ENCODE measurements at regions not wholly inside any gene's neighbourhood (a gene's known extent, or its start where the extent isn't known, plus 50 kb on each side); places are given as distances from the start of the nearest gene placed in this dataset.

DNA sequence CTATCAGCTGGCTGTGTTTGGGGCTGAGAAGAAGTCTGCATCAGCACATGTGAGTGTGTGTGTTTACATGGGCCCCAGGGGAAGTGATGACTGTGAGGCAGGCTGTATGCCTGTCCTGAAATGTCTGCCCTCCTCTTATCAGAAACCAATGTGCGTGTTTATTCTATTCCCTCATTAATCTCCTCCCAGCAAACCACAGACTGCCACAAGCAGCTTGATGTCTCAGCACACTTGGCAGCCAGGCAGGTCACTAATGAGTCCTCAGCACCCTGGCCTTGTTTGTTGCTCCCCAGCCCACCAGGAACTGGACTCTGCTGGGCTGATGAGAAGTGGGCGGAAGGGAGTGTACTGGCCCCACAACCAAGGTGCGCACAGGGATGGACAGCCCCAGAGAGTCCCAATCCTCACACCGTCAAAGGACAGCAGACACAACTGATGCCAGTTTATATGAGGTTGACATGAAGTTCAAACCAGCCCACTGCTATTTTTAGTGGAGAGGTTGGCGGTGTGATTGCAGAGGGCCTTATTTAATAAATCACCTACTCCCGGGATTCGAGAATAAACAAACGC is 225.8 kb downstream of the ETS1 start:
- DNase-seq, result no peak

DNA sequence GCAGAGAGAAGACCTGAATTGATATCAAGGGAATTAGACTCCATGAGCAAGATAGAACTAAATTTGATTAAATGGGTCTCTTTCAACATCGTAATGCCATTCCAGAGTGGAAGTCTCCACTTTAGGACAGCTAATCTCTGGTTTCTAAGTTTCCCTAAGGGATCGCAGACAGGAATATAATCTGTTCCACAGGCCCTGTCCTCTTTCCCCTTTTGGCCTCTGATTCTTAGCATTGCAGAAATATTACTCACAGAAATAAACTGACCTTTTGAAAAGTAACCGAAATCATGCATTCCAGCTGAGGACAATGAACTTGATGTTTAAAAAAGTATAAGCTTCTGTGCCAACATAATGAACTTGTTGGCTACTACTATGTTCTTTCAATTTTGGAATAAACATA is 227.8 kb downstream of the ETS1 start:
- DNase-seq, result no peak

DNA sequence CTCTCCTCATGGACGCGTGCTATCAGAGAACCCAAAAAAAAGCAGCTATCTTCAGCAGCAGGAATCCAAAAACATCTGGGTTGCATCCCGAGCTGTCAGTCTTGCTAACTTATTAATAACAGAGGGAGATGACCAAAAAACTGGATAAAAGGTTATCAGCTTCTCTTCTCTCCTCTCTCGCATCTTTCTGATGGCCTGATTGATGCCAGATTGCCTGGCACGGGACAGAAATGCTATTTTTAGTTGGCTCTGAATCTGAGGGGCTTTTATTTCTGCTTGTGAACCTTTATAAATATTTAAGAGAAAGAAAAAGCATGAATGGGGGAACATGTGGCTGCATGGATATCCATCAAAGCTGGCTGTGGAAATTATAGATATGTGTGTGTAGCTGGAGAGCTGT is 230.3 kb downstream of the ETS1 start:
- DNase-seq, result no peak

DNA sequence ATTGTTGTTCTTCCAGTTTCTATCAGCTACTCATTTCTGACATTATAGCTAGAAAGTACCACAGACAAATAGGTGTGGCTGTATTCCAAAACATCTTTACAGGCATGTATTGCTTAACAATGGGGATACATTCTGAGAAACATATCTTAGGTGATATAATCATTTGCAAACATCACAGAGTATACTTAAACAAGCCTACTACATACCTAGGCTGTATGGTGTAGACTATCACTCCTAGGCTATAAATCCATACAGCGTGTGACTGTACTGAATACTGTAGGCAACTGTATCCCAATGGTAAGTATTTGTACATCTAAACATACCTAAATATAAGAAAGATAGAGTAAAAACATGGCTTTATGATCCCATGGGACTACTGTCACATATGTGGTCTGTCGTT is 231.8 kb downstream of the ETS1 start:
- DNase-seq, result no peak

DNA sequence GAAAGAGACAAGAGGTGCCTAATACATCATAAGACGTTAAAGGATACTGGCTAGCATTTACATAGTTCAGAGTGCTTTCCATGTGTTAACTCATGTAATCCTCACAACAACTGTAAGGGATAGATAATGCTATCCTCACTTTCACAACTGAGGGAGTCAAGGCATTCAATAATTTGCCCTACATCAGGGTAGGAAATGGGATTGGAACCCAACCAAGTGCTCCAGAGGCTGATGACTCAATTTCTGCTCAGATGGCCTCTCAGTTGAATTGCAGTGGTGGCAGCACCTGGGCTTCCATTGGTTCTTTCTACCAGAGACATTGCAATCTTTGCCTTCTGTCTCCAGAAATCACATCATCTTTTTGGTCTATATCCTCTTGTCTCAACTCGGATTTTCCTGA is 232.9 kb downstream of the ETS1 start:
- no peak for DNase-seq

DNA sequence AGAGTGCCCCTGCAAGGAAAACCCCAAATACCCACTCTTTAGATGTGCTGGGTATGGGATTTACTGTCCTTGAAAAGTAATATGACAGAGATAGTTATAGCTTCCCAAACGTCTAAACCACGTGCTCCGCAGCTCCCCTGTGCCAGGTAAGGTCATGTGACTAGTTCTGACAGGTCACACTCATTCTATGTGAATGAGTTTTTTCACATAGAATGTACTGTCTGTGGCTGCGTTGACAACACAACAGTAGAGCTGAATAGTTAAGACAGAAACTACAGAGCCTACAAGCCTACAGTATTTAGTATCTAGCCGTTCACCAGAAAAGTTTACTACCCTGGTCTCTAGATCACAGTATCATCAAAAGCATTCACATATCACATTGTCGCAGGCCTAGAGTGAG is 236.2 kb downstream of the ETS1 start:
- no peak for DNase-seq

DNA sequence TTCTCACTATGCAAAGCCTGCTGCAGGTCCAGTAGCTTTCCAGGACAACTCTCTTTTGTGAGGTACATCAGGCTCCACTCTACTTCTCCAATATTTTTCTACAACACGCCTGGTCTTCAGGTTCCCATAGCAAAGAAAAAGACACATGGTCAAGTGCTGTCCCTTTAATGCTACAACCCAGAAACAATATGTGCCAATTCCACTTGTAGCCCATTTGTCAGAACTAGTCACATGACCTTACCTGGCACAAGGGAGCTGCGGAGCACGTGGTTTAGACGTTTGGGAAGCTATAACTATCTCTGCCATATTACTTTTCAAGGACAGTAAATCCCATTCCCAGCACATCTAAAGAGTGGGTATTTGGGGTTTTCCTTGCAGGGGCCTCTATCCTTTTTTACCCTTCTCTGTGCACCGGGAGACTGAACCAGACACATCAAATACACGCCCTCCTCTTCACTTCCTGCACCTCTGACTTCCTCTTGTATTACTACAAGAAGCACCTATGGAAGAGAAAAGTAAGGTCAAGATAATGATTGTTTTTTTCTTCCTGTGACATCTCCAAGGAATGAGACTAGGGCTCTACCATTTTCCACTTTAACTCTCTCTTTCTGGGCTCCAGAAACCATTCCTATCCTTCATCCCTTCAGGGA is 237.6 kb downstream of the ETS1 start:
- DNase-seq, result no peak

DNA sequence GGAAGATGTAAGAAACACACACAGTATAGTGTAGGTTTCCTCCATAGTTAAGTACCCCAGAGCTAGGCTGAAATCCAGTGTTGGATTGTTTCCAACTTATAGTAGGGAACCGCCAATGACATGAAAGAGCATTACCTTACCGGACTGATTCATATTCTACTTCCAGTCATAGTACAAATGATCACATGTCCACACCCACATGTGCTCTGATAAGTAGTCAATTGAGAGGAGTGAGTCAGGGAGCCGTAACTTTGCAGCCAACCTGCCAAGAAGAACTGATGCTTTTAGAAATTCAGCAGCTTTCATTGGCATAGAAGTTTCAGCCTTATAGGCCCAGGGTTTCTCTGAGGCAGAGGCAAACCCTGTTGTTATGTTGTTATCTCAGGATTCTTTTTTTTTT is 240.6 kb downstream of the ETS1 start:
- DNase-seq, result no peak

DNA sequence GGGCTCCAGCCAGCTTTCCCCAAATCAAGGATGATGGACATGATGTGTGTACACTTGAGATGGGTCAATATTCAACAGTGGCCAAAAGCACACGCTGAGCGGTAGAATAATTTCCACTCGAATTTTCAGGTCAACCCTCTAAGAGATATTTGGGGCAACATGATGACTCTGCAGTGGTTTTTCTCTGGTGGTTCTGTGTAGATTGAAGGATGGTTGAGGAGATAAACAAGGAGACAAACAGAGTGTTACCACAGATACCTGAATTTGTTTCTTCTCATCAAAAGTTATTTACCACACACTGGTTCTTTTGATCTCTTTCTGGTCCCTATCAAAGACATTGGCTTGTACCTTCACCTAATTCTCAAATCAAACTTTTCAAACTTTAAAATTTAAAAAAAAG is 242.0 kb downstream of the ETS1 start:
- DNase-seq, result no peak

DNA sequence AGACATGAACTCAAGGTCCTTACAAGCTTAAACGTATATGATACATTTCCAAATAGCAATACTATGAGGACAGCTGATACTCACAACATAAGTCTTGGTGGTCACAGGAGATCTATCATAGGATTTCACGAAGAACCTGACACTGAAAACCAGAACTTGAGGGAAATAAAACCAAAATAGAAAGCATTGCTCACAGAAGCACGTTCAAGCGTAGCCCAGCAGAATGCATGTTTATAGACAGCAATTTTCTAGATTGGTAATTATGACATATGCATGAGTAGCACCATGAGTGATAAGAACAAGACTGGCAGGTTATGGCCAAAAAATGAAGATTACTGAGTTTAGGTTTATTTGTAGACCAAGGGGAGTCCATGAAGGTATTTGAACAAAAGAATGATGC is 243.5 kb downstream of the ETS1 start:
- no peak for DNase-seq

DNA sequence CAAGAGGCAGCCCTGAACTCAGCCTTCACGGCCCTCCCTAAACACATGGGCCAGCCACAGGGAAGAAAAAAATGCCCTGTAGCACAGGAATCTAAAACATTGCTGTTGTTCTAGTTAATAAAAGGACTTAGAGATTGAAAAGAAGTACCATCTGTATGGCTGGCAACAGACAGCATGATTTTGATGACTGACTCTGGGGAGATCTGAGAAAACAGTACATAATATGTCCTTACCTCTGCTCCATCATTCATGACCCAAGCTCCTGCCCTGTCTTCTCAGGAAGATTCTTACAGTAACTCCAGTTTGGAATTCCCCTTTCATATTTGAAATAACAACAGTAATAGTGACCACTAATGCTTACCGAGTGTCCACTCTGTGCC is 244.2 kb downstream of the ETS1 start:
- DNase-seq, result no peak

DNA sequence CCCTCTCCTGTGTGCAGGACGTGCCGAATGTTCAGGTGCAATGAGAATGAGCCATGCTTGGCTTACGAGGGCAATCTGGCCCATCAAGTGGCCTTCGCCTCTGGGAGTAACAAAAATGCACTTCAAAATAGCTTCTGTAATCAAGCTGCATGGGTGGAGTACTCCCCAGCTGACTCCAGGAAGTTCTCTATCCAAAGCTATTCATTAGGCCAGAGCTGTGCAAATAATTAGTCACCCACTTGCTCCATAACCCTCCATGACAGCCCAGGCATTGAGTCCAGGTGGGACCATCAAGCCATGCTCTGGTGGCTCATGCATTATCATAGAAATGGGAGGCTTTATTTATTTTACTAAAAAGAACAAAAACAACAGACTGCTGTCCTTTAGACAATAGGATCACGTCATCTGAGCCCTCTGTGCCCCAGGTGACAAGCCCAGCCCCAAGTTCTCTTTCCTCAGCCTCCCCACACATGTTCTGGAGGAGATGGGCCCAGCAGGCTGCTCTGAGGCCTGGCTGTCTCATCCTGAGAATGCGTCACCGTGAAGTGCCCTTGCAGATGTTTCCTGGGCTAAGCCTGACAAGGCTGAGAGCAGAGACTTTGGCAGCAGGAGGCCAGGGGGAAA is 244.7 kb downstream of the ETS1 start:
- peak; percentile 86 for DNase-seq

DNA sequence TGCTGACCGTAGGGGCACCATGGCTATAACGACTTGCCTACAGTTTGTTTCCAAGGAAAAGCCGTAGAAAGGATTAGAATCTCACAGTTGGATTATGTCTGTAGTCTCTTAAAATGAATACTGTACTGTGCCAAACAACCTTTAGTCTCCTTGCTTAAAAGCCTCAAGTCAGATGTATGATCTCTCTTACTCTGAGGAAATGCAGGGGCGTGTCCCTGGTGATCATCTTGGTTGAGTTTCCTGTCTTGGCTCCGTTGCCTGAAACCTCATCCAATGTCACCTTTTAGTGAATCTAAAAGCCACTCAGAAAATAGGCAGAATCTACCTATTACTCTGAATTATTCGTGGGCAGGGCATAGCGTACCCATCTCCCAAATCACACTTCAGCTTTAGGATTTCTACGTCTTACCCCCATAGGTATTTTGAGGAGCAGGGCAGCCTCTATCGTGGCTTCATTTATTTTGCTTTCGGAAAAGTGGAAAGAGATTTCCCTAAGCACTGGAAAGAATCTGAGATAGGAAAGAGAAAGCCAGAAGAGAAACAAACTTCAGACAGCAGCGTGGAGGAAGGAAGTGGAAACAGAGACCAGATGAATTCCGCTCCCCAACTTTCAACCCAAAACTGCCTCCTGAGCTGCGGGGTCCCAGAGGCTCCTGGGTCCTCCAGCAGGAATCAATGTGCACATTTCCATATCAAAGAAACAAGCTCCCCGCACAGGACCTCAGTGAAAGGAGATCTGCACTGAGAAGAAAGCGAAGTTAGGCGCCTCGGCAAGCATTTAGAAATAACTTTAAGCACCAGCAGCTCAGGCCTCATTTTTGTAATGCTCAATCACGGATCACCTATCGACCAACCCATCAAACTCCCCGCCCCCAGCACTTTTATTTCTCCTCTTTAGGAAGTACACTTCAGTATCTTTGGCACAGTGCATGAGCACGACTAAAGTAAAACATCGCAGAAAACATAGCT is 245.8 kb downstream of the ETS1 start:
- no peak for DNase-seq

DNA sequence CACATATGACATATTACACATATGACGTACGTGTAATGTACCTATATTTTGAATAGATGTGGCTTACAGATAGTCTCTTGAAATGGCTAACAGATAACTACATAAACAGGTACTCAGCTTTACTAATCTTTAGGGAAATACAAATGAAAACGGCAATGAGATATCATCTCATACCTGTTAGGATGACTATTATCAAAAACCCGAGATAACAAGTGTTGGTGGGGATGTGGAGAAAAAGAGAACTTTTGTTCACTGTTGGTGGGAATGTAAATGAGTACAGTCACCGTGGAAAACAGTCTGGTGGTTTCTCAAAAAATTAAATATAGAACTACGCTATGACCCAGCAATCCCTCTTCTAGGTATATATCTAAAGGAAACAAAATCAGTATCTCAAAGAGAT is 247.6 kb downstream of the ETS1 start:
- DNase-seq, result no peak

DNA sequence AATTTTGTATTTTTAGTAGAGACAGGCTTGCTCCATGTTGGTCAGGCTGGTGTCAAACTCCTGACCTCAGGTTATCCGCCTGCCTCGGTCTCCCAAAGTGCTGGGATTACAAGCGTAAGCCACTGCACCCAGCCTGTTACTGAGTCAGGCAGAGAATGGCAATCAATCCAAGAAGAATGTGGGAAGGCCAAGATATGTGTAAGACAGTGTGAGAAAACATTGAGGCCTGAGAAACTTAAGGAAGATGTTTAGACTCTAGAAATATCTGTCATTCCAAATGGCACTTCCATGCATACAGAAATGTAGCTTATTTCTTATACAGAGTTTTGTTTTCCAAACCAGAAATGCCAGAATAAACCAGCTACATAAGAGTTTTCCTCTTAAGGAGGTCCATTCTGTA is 248.5 kb downstream of the ETS1 start:
- DNase-seq, result no peak

DNA sequence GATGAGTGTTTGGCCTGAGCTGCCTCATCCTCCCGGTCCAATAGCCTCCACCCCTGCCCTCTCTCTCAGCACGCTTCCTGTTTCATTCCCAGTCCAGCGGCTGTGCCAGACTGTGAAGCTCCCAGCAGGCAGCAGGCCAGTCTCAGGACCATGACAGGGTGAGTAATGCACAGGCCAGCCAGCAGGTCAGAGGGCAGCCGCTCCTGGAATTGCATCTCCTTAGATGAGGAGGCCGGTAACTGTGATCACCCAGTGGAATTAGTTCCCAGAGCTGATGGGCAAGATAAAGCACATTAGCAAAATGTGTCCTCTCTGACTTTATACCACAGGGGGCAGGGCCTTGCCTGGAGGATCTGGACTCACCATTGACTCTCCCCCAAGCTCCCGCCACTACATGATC is 251.2 kb downstream of the ETS1 start:
- no peak for DNase-seq

DNA sequence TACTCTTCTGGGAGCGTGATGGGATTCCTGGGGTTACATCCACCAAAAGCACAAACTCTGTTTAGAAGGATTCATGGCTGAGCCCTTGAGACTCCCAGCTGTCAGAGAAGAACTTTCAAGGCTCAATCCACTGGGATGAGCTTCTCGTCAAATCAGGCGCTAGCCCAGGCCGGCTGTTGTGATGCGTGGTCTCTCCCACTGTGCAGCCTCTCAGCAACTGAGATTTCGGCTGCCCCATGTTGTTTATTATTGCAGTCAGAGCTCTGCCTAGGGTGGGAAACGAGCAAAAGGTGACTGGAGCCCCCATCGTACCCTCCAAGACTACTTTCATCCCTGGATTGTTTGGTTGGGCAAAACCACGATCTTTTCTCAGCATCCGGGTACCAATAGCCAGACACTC is 251.6 kb downstream of the ETS1 start:
- DNase-seq, result no peak

DNA sequence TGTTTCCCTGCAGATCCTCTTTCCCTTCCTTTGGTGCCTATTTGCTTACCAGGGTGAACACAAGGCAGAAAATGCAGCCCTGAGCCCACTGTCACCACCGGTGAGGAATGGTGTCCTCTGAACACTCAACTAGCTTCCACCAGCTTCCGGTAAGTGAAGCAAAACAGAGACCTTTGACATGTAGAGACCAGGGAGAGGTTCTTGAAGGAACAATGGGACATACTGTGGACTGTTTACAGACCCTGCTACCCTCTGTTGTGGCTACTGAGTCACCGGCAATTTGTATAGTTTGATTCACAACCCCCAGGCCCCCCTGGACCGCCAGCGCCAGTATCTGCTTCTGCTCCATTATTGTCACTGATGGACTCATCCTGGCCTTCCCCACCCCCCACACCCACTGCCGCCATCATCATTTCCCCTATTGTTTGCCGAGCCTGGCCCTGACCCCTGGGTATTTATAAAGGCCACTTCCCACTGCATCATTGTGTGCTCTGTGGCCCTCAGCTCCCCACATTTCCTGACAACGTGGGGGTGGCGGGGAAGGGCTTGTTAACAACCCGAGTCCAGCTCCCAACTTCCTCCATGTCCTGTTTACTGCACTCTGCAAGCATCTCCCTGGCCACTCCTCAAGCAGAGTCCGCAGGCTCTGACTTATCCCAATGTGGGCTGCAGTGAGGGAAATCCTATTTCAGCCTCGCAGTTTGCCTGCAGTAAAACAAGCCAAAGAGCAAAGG is 252.9 kb downstream of the ETS1 start:
- no peak for DNase-seq

DNA sequence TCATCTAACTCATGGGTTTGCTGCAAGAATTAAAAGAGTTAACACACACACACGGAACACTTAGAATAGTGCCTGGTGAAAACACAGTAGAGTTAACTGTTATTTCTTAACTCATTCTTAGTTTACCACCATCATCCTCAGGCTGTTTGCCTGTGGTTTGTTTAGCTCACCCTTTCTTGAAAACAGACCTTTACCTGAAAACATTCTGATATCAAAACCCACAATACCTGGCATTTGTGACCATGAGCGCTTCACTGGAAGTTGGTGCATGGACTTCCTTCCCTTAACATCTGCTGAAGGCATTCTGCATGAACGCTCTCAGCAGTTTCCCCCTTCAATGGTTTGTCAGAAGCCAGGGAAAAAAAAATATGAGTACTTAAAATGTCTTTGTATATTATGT is 256.0 kb downstream of the ETS1 start:
- DNase-seq, result no peak

DNA sequence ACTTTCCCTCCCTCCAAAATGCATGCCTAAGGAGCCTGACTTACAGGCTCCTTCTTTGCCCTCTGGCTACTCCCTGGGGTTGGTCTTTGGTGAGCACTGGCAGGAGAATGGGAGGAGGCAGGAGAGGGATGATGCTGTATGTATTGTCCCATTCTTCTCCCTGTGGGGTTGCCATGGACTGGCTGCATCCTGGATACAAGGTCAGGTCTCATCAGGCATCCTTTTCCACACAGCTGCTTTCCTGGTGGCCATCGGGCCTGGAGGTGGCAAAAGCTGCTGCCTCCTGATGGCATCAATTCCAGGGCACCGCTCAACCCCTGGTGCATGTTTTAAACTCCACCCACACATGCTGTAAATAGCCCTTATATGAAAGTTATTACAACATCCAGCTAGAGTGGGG is 257.2 kb downstream of the ETS1 start:
- no peak for DNase-seq

DNA sequence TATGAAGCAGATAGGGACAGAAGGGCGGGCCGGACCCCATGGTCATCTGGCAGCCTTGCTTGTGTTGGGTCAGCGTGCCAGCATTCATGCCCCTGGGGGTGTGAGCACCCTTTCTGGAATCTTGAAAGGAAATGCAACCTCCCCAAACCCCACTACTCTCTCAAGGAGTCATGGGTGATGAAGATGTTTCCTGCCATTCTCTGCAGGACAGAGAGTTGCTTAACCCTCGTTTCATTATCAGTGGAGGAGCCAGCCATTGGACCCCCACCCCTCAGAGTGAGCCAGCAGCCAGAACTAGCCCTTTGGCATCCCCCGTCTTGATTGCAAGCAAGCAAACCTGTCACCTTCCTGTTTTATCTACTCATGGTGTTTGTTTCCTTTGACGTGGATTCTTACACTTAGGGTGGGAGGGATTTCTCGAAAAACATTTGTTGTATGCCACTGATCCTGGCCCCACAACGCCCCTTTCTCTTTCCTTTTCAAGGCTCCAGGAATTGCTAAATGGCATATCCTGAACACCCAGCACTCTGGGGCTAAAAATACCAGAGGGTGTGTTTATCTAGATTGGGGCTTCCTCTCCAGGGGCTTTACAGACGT is 258.3 kb downstream of the ETS1 start:
- DNase-seq, result no peak

DNA sequence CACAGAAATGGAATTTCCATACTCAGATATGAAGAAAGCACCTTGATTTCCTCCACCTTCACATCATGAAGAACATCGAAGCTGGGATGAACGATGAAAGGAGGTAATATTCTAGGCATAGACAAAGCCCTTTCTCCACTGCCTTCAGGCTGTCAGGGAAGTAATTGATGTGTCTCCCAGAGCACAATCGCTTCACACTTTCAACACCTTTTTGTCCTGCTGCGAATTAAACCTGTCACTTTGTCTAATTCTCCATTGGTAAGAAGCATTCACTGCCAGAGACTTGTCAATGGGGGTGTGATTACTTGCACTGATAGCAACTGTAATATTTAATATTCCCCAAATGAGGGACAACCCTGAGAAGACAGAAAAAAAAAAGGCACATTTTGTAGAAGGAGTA is 260.1 kb downstream of the ETS1 start:
- DNase-seq, result no peak

DNA sequence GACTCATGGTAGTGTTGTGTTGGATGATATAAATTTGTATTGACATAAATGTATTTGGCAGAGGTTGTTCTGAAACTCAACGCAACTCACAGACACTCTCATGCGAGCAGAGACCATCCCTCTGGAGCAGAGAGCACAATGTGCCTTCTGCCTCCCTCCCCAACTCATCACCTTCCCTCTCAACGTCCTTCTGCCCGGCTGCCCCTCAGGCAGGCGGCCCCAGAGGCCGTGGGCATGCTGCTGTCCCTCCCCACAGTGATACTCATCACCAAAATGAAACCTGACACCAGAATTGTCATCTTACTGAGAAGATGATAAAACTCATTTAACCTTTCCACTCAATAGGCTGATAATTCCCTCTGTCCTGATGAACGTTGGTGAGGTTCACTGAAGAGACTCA is 260.6 kb downstream of the ETS1 start:
- DNase-seq, result no peak
